HEK293 (cell line): ENCODE measurements at regions not wholly inside any gene's neighbourhood (a gene's known extent, or its start where the extent isn't known, plus 50 kb on each side); places are given as distances from the start of the nearest gene placed in this dataset.

Experiments
- CTCF ChIA-PET: fragments of 350-600 bp; formaldehyde crosslinking; extraction: SDS; loops from one replicate; lab custom pipeline; 2021; ENCODE audit warnings: antibody characterized with exemption; lab: Yijun Ruan, JAX
- POLR2A ChIA-PET: fragments of 300-600 bp; formaldehyde crosslinking; extraction: SDS; loops from one replicate; lab custom pipeline; 2020; ENCODE audit warnings: antibody characterized with exemption, inconsistent platforms; lab: Yijun Ruan, JAX
- H3K27ac ChIP-seq: fragments of 200-500 bp; sonication (Bioruptor generic); 2 replicates; pipeline ENCODE4 v1.5.1; 2014; ENCODE audit warnings: low read depth, low read length, control low read depth, inconsistent platforms; ENCODE audit errors: extremely low read depth
- H3K36me3 ChIP-seq, 2 experiments: fragments of 200-500 bp in 1 of 2; sonication (Bioruptor generic) in 1 of 2; 1 replicate in 1 of 2; 2 replicates in 1 of 2; pipeline ENCODE4 v1.5.1; 2014 to 2017; ENCODE audit warnings: inconsistent platforms in 2 of 2, low read length in 2 of 2; ENCODE audit not compliant: control insufficient read depth in 2 of 2, insufficient read depth in 1 of 2
- H3K4me1 ChIP-seq: fragments of 200-500 bp; sonication (Bioruptor generic); 2 replicates; pipeline ENCODE4 v1.5.1; 2014; ENCODE audit warnings: mild to moderate bottlenecking, low read length, inconsistent platforms; ENCODE audit not compliant: control insufficient read depth, insufficient read depth
- H3K4me3 ChIP-seq: 2 replicates; pipeline ENCODE4 v1.5.1; 2011; ENCODE audit warnings: low read depth, mild to moderate bottlenecking, control low read depth, low read length, moderate library complexity
- H3K9me3 ChIP-seq: fragments of 200-500 bp; sonication (Bioruptor generic); 2 replicates; pipeline ENCODE4 v1.5.1; 2014; ENCODE audit warnings: low read depth, low read length, inconsistent platforms; ENCODE audit not compliant: control insufficient read depth, insufficient read depth
- BCL6B ChIP-seq: fragments of 450-650 bp; formaldehyde crosslinking; IDR thresholded peaks from 2 replicates; pipeline ENCODE4 v1.5.1; 2017; ENCODE audit warnings: missing biosample characterization, missing genetic modification characterization
- ELK4 ChIP-seq: IDR thresholded peaks from 2 replicates; pipeline ENCODE4 v1.6.1; 2011; ENCODE audit warnings: mild to moderate bottlenecking, low read depth, low read length, borderline replicate concordance
- FEZF1 ChIP-seq: fragments of 450-650 bp; formaldehyde crosslinking; IDR thresholded peaks from 2 replicates; pipeline ENCODE4 v1.5.1; 2016; ENCODE audit warnings: missing biosample characterization, missing genetic modification characterization
- GFI1B ChIP-seq: fragments of 450-650 bp; formaldehyde crosslinking; IDR thresholded peaks from 2 replicates; pipeline ENCODE4 v1.5.1; 2016; ENCODE audit warnings: missing biosample characterization, missing genetic modification characterization
- KLF1 ChIP-seq: fragments of 450-650 bp; formaldehyde crosslinking; IDR thresholded peaks from 2 replicates; pipeline ENCODE4 v1.5.1; 2016; ENCODE audit warnings: missing biosample characterization, missing genetic modification characterization
- REPIN1 ChIP-seq: fragments of 450-650 bp; formaldehyde crosslinking; IDR thresholded peaks from 2 replicates; pipeline ENCODE4 v1.5.1; 2017; ENCODE audit warnings: missing biosample characterization, missing genetic modification characterization, low read depth
- SCRT1 ChIP-seq: fragments of 450-650 bp; formaldehyde crosslinking; IDR thresholded peaks from 2 replicates; pipeline ENCODE4 v1.5.1; 2016; ENCODE audit warnings: missing biosample characterization, missing genetic modification characterization, borderline replicate concordance
- TCF7L2 ChIP-seq: IDR thresholded peaks from 2 replicates; pipeline ENCODE4 v1.6.1; 2011; ENCODE audit warnings: low read depth, mild to moderate bottlenecking, inconsistent platforms, low read length, moderate library complexity, borderline replicate concordance
- ZFP3 ChIP-seq: fragments of 450-650 bp; formaldehyde crosslinking; IDR thresholded peaks from 2 replicates; pipeline ENCODE4 v1.5.1; 2016; ENCODE audit warnings: low read depth, missing biosample characterization, missing genetic modification characterization
- ZNF10 ChIP-seq: fragments of 450-650 bp; formaldehyde crosslinking; IDR thresholded peaks from 2 replicates; pipeline ENCODE4 v1.5.1; 2017; ENCODE audit warnings: missing biosample characterization, missing genetic modification characterization
- ZNF133 ChIP-seq: fragments of 450-650 bp; formaldehyde crosslinking; IDR thresholded peaks from 2 replicates; pipeline ENCODE4 v1.5.1; 2016; ENCODE audit warnings: missing biosample characterization, missing genetic modification characterization
- ZNF155 ChIP-seq: fragments of 450-650 bp; formaldehyde crosslinking; IDR thresholded peaks from 2 replicates; pipeline ENCODE4 v1.5.1; 2016; ENCODE audit warnings: missing biosample characterization, missing genetic modification characterization
- ZNF174 ChIP-seq: fragments of 450-650 bp; formaldehyde crosslinking; IDR thresholded peaks from 2 replicates; pipeline ENCODE4 v1.5.0; 2017; ENCODE audit warnings: missing biosample characterization, mild to moderate bottlenecking, missing genetic modification characterization
- ZNF184 ChIP-seq: fragments of 450-650 bp; IDR thresholded peaks from 2 replicates; pipeline ENCODE4 v1.5.1; 2018; ENCODE audit warnings: missing biosample characterization, mild to moderate bottlenecking, missing genetic modification characterization
- ZNF24 ChIP-seq: fragments of 450-650 bp; formaldehyde crosslinking; IDR thresholded peaks from 2 replicates; pipeline ENCODE4 v1.5.1; 2016; ENCODE audit warnings: missing biosample characterization, missing genetic modification characterization
- ZNF335 ChIP-seq: fragments of 450-650 bp; formaldehyde crosslinking; conservative IDR thresholded peaks from 2 replicates; pipeline ENCODE4 v1.5.1; 2016; ENCODE audit warnings: missing biosample characterization, missing genetic modification characterization
- ZNF354C ChIP-seq: fragments of 450-650 bp; formaldehyde crosslinking; IDR thresholded peaks from 2 replicates; pipeline ENCODE4 v1.5.1; 2016; ENCODE audit warnings: missing biosample characterization, missing genetic modification characterization, low read depth, borderline replicate concordance
- ZNF416 ChIP-seq: fragments of 450-650 bp; formaldehyde crosslinking; IDR thresholded peaks from 2 replicates; pipeline ENCODE4 v1.5.1; 2016; ENCODE audit warnings: missing biosample characterization, missing genetic modification characterization
- ZNF488 ChIP-seq: fragments of 450-650 bp; formaldehyde crosslinking; IDR thresholded peaks from 2 replicates; pipeline ENCODE4 v1.5.1; 2016; ENCODE audit warnings: missing biosample characterization, missing genetic modification characterization
- ZNF514 ChIP-seq: fragments of 450-650 bp; formaldehyde crosslinking; IDR thresholded peaks from 2 replicates; pipeline ENCODE4 v1.5.1; 2016; ENCODE audit warnings: missing biosample characterization, missing genetic modification characterization
- ZNF549 ChIP-seq: fragments of 450-650 bp; IDR thresholded peaks from 2 replicates; pipeline ENCODE4 v1.5.1; 2018; ENCODE audit warnings: missing biosample characterization, missing genetic modification characterization, mild to moderate bottlenecking, inconsistent platforms, moderate library complexity
- ZNF561 ChIP-seq: fragments of 450-650 bp; IDR thresholded peaks from 2 replicates; pipeline ENCODE4 v1.5.1; 2018; ENCODE audit warnings: missing biosample characterization, missing genetic modification characterization, borderline replicate concordance
- ZNF629 ChIP-seq: fragments of 450-650 bp; formaldehyde crosslinking; IDR thresholded peaks from 2 replicates; pipeline ENCODE4 v1.5.1; 2017; ENCODE audit warnings: missing biosample characterization, missing genetic modification characterization
- ZNF654 ChIP-seq: fragments of 450-650 bp; formaldehyde crosslinking; IDR thresholded peaks from 2 replicates; pipeline ENCODE4 v1.5.1; 2016; ENCODE audit warnings: low read depth, missing biosample characterization, missing genetic modification characterization
- ZNF701 ChIP-seq: fragments of 450-650 bp; formaldehyde crosslinking; IDR thresholded peaks from 2 replicates; pipeline ENCODE4 v1.5.1; 2016; ENCODE audit warnings: missing biosample characterization, missing genetic modification characterization
- ZNF843 ChIP-seq: fragments of 450-650 bp; formaldehyde crosslinking; IDR thresholded peaks from 2 replicates; pipeline ENCODE4 v1.5.1; 2016; ENCODE audit warnings: missing biosample characterization, missing genetic modification characterization
- TF ChIP-seq, protein P1 (sequence below): sonication (generic); formaldehyde crosslinking; IDR thresholded peaks from 2 replicates; pipeline ENCODE4 v1.8.1; 2022; ENCODE audit warnings: mild to moderate bottlenecking, moderate library complexity, missing genetic modification reagents
- TF ChIP-seq, protein P2 (sequence below): fragments of 450-650 bp; formaldehyde crosslinking; IDR thresholded peaks from 2 replicates; pipeline ENCODE4 v1.5.1; 2017; ENCODE audit warnings: missing biosample characterization, missing genetic modification characterization
- TF ChIP-seq, protein P3 (sequence below): fragments of 450-650 bp; formaldehyde crosslinking; IDR thresholded peaks from 2 replicates; pipeline ENCODE4 v1.5.1; 2016; ENCODE audit warnings: missing biosample characterization, missing genetic modification characterization

- TF ChIP-seq ELK4 (no peak), ZFP3 (tag by site-specific recombination) (no peak), ZNF354C (tag by site-specific recombination) (no peak), ZNF184 (tag by site-specific recombination) (no peak), ZNF133 (tag by site-specific recombination) (no peak), ZNF174 (tag by site-specific recombination) (no peak), ZNF335 (tag by site-specific recombination) (no peak), SCRT1 (tag by site-specific recombination) (no peak), ZNF514 (no peak), ZNF155 (no peak), ZNF549 (tag by site-specific recombination) (no peak), ZNF629 (tag by site-specific recombination) (no peak), GFI1B (tag by site-specific recombination) (no peak), ZNF416 (tag by site-specific recombination) (no peak), ZNF10 (tag by site-specific recombination) (no peak), TCF7L2 (no peak), ZNF701 (tag by site-specific recombination) (no peak), ZNF843 (no peak)
- TF ChIP-seq, protein P1, sequence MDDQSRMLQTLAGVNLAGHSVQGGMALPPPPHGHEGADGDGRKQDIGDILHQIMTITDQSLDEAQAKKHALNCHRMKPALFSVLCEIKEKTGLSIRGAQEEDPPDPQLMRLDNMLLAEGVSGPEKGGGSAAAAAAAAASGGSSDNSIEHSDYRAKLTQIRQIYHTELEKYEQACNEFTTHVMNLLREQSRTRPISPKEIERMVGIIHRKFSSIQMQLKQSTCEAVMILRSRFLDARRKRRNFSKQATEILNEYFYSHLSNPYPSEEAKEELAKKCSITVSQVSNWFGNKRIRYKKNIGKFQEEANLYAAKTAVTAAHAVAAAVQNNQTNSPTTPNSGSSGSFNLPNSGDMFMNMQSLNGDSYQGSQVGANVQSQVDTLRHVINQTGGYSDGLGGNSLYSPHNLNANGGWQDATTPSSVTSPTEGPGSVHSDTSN, result no peak
- TF ChIP-seq, protein P2, sequence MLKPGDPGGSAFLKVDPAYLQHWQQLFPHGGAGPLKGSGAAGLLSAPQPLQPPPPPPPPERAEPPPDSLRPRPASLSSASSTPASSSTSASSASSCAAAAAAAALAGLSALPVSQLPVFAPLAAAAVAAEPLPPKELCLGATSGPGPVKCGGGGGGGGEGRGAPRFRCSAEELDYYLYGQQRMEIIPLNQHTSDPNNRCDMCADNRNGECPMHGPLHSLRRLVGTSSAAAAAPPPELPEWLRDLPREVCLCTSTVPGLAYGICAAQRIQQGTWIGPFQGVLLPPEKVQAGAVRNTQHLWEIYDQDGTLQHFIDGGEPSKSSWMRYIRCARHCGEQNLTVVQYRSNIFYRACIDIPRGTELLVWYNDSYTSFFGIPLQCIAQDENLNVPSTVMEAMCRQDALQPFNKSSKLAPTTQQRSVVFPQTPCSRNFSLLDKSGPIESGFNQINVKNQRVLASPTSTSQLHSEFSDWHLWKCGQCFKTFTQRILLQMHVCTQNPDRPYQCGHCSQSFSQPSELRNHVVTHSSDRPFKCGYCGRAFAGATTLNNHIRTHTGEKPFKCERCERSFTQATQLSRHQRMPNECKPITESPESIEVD (tag by site-specific recombination), result no peak
- no peaks in the 10 kb centered on the region for H3K9me3 ChIP-seq
- POLR2A ChIA-PET, result no interaction called here
- no peaks in the 10 kb centered on the region for H3K4me1 ChIP-seq
- CTCF ChIA-PET, result interaction anchor here (0.5 to 0.6 kb wide), 2 partner anchors 29 to 1815 kb away, joined by 3 to 4 read pairs; no protein-coding TSS in a partner anchor
- no peak overlapping the region for H3K27ac ChIP-seq
- H3K36me3 ChIP-seq, result no peaks in the 10 kb centered on the region
- H3K4me3 ChIP-seq, result no peak overlapping the region
Observed at GRCh38 chr1:55869065-55869464, 653.9 kb upstream of the USP24 start.

- H3K36me3 ChIP-seq, result no peaks in the 10 kb centered on the region
- no peak overlapping the region for H3K27ac ChIP-seq
- no peaks in the 10 kb centered on the region for H3K4me1 ChIP-seq
- H3K9me3 ChIP-seq, result no peaks in the 10 kb centered on the region
- CTCF ChIA-PET, result interaction anchor here (0.6 to 1.4 kb wide), 3 partner anchors 488 to 709 kb away, joined by 3 read pairs; no protein-coding TSS in a partner anchor
- POLR2A ChIA-PET, result no interaction called here
- no peak overlapping the region for H3K4me3 ChIP-seq
- TF ChIP-seq ZNF654 (tag by site-specific recombination) (peak; percentile 21; the same call in 1 of the 2 replicates), ZNF549 (tag by site-specific recombination) (0 out of 2 replicates have a peak, but pooled peaks have one; percentile 37), ZNF561 (tag by site-specific recombination) (0 out of 2 replicates have a peak, but pooled peaks have one; percentile 23), KLF1 (no peak), REPIN1 (tag by site-specific recombination) (no peak), FEZF1 (peak; percentile 40; the same call in 1 of the 2 replicates), ZNF24 (tag by site-specific recombination) (peak; percentile 63; the same call in 1 of the 2 replicates), ZNF354C (tag by site-specific recombination) (no peak), ZNF488 (tag by site-specific recombination) (no peak), BCL6B (tag by site-specific recombination) (no peak)
- TF ChIP-seq, protein P3, sequence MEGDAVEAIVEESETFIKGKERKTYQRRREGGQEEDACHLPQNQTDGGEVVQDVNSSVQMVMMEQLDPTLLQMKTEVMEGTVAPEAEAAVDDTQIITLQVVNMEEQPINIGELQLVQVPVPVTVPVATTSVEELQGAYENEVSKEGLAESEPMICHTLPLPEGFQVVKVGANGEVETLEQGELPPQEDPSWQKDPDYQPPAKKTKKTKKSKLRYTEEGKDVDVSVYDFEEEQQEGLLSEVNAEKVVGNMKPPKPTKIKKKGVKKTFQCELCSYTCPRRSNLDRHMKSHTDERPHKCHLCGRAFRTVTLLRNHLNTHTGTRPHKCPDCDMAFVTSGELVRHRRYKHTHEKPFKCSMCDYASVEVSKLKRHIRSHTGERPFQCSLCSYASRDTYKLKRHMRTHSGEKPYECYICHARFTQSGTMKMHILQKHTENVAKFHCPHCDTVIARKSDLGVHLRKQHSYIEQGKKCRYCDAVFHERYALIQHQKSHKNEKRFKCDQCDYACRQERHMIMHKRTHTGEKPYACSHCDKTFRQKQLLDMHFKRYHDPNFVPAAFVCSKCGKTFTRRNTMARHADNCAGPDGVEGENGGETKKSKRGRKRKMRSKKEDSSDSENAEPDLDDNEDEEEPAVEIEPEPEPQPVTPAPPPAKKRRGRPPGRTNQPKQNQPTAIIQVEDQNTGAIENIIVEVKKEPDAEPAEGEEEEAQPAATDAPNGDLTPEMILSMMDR (tag by site-specific recombination), result peak; percentile 24; the same call in 1 of the 2 replicates
Observed at GRCh38 chr1:55868026-55868425, 652.9 kb upstream of the USP24 start.
